PC-9 (cell line): ENCODE measurements at regions not wholly inside any gene's neighbourhood (a gene's known extent, or its start where the extent isn't known, plus 50 kb on each side); places are given as distances from the start of the nearest gene placed in this dataset.

Experiments used
- EZH2 ChIP-seq: fragments of 200-600 bp; sonication (generic); IDR thresholded peaks from 2 replicates; pipeline ENCODE4 v1.8.0; 2017; ENCODE audit warnings: antibody characterized with exemption, low read depth
- TF ChIP-seq, protein P1 (sequence below): fragments of 200-600 bp; sonication (generic); conservative IDR thresholded peaks from 2 replicates; pipeline ENCODE4 v1.6.1; 2017; ENCODE audit warnings: mixed run types, antibody characterized with exemption, mild to moderate bottlenecking, moderate library complexity

DNA sequence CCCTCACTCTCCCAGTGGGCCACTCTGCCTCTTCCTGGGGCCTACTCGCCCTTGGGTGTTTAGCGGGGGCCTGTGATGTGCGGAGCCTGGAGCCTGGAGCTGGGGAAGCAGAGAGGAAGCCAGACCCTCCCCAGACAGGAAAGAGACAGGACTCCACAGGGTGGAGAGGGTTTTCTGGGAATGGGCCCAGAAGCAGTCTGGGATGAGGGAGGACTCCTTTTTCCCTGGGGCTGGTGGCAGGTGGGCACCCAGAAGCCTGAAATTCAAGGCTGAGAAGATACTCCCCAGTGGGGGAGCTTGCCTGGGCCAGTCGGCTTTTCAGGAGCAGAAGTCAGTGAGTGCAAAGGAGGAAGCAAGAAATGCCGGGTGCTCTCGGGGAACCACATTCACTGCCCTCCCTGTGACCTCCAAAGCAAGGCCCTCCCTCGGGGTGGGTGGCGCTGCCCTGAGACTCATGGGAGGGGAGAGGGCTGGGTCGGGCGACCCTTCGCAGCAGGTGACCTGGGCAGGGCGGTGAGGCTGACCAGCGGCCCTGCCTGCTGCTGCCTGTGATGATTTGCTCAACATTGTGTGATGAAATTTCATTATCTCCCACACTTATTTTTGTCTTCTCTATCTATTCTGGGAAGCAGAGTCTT lies 1377.4 kb downstream of the BRD1 start:
- TF ChIP-seq, protein P1, sequence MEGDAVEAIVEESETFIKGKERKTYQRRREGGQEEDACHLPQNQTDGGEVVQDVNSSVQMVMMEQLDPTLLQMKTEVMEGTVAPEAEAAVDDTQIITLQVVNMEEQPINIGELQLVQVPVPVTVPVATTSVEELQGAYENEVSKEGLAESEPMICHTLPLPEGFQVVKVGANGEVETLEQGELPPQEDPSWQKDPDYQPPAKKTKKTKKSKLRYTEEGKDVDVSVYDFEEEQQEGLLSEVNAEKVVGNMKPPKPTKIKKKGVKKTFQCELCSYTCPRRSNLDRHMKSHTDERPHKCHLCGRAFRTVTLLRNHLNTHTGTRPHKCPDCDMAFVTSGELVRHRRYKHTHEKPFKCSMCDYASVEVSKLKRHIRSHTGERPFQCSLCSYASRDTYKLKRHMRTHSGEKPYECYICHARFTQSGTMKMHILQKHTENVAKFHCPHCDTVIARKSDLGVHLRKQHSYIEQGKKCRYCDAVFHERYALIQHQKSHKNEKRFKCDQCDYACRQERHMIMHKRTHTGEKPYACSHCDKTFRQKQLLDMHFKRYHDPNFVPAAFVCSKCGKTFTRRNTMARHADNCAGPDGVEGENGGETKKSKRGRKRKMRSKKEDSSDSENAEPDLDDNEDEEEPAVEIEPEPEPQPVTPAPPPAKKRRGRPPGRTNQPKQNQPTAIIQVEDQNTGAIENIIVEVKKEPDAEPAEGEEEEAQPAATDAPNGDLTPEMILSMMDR: no peak
- TF ChIP-seq EZH2: no peak
